Esophagus muscularis mucosa (tissue), 4 donors: ENCODE measurements at regions not wholly inside any gene's neighbourhood (a gene's known extent, or its start where the extent isn't known, plus 50 kb on each side); places are given as distances from the start of the nearest gene placed in this dataset.
"Not testable (repeated sequence)": the region's sequence is repeated elsewhere in the genome, so short reads cannot be mapped to it uniquely, and the experiment has no call there.

ENCODE experiments used
- DNase-seq: peaks from one replicate; pipeline ENCODE4 v3.0.0-alpha.2; 2017; ENCODE audit errors: extremely low spot score
- H3K27ac ChIP-seq, 4 donors: fragments of 200-600 bp; sonication (generic); replicated peaks in 1 of 4; 1 replicate in 3 of 4; 2 replicates in 1 of 4; pipeline ENCODE4 v1.5.1; 2016 to 2019; ENCODE audit warnings: mild to moderate bottlenecking in 1 of 4
- H3K27me3 ChIP-seq, 4 donors: fragments of 200-600 bp; sonication (generic); one replicate each; pipeline versions ENCODE4 v1.5.1 to v1.6.0; 2016 to 2019
- H3K36me3 ChIP-seq, 4 donors: fragments of 200-600 bp; sonication (generic); one replicate each; pipeline ENCODE4 v1.5.1; 2016 to 2019
- H3K4me1 ChIP-seq, 4 donors: fragments of 200-600 bp; sonication (generic); one replicate each; pipeline ENCODE4 v1.5.1; 2016 to 2019
- H3K4me3 ChIP-seq, 4 donors: fragments of 200-600 bp; sonication (generic); 1 replicate in 2 of 4; 2 replicates in 2 of 4; pipeline ENCODE4 v1.5.1; 2016 to 2019; ENCODE audit warnings: mild to moderate bottlenecking in 4 of 4, moderate library complexity in 1 of 4
- H3K9me3 ChIP-seq, 4 donors: fragments of 200-600 bp; sonication (generic); 1 replicate in 3 of 4; 2 replicates in 1 of 4; pipeline ENCODE4 v1.5.1; 2016 to 2019
- EP300 ChIP-seq: sonication (generic); formaldehyde crosslinking; IDR thresholded peaks from one replicate; pipeline ENCODE4 v1.6.1; 2017; ENCODE audit warnings: antibody characterized with exemption
- POLR2A ChIP-seq: fragments of 450-650 bp; IDR thresholded peaks from one replicate; pipeline ENCODE4 v1.6.1; 2017; ENCODE audit warnings: antibody characterized with exemption, moderate library complexity, mild to moderate bottlenecking, low read depth
- POLR2AphosphoS5 ChIP-seq, 2 donors: sonication (generic); formaldehyde crosslinking; IDR thresholded peaks; one replicate each; pipeline ENCODE4 v1.6.1; 2017; ENCODE audit warnings: antibody characterized with exemption in 2 of 2
- WGBS: methylation state at CpG from one replicate; pipeline ENCODE4 v1.1.5; 2018; 5-methylcytosine and 5-hydroxymethylcytosine counted together
- intact Hi-C: fragments of 100-400 bp; cut with DNase I; formaldehyde crosslinking; loops from one replicate; pipeline ENCODE4 v1.15.1; 2023
- TF ChIP-seq, protein P1 (sequence below), 3 experiments: fragments of 200-600 bp in 2 of 3; fragments of 450-650 bp in 1 of 3; sonication (generic) in 2 of 3; IDR thresholded peaks; one replicate each; pipeline ENCODE4 v1.5.1; 2017 to 2019; ENCODE audit warnings: antibody characterized with exemption in 3 of 3, mild to moderate bottlenecking in 2 of 3, moderate library complexity in 1 of 3

DNA sequence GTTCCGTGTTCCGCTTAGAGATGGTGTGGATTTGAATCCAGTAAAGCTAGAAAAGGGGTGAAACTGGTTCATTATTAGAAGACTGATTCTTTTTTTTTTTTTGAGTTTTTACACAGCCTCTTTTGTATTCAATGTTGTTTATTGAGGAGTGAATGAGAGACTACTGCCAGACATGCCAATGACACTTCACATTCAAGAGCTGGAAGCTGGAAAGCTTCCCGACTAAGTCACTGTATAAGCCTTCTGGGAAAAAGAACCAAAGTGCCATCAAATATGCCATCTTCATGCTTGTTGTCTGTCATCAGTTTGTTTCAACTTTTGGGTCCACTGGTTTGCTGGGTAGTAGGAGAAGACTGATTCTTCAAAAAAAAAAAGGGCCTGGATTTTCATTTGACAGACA, 164.8 kb downstream of the ATP23 start:
- H3K9me3 ChIP-seq = peaks cover 0 to 8% (median 3%) of the 10 kb centered on the region in 4 donors
- H3K27ac ChIP-seq = no peak overlapping the region
- no peaks in the 10 kb centered on the region for H3K27me3 ChIP-seq
- DNase-seq = no peak
- 74% methylated on average over 3 of the region's 3 CpGs for WGBS
- no peaks in the 10 kb centered on the region for H3K36me3 ChIP-seq
- H3K4me3 ChIP-seq = no peak overlapping the region
- no peaks in the 10 kb centered on the region for H3K4me1 ChIP-seq
- intact Hi-C loops = no loop called here
- TF ChIP-seq EP300 (no peak), POLR2A (no peak), POLR2AphosphoS5 (IDR thresholded peaks at IDR 0.05) (no peak)
- TF ChIP-seq, protein P1, sequence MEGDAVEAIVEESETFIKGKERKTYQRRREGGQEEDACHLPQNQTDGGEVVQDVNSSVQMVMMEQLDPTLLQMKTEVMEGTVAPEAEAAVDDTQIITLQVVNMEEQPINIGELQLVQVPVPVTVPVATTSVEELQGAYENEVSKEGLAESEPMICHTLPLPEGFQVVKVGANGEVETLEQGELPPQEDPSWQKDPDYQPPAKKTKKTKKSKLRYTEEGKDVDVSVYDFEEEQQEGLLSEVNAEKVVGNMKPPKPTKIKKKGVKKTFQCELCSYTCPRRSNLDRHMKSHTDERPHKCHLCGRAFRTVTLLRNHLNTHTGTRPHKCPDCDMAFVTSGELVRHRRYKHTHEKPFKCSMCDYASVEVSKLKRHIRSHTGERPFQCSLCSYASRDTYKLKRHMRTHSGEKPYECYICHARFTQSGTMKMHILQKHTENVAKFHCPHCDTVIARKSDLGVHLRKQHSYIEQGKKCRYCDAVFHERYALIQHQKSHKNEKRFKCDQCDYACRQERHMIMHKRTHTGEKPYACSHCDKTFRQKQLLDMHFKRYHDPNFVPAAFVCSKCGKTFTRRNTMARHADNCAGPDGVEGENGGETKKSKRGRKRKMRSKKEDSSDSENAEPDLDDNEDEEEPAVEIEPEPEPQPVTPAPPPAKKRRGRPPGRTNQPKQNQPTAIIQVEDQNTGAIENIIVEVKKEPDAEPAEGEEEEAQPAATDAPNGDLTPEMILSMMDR (IDR thresholded peaks at IDR 0.05) = no peak

DNA sequence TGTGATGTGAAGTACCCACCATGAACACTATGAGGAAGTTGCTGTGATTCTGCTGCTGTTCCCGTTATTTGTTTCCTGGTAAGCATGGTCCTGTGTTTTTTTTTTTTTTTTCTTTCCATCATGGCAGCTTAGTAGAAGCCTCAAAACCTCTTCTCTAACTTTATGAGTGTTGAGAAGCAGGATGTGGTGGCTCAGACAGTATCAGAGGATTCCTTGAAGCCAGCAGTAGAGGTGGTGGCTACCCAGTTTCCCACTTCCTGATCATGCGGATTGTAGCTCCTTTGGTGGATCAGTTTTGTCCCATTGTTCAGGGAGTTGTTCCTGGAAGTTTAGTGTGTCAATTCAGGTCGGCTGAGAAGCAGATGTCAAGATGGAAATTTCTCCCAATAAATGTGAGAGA, 175.8 kb downstream of the ATP23 start:
- WGBS = 76% methylated on average over 3 of the region's 3 CpGs
- TF ChIP-seq EP300 (no peak), POLR2AphosphoS5 (IDR thresholded peaks at IDR 0.05) (no peak), POLR2A (no peak)
- TF ChIP-seq, protein P1 (IDR thresholded peaks at IDR 0.05) = no peak
- no peak overlapping the region for H3K27ac ChIP-seq
- intact Hi-C loops = no loop called here
- H3K27me3 ChIP-seq = no peaks in the 10 kb centered on the region
- no peak for DNase-seq
- peaks cover 0 to 4% (median 0%) of the 10 kb centered on the region in 4 donors for H3K4me1 ChIP-seq
- H3K9me3 ChIP-seq = no peaks in the 10 kb centered on the region
- H3K36me3 ChIP-seq = no peaks in the 10 kb centered on the region
- no peak overlapping the region for H3K4me3 ChIP-seq

DNA sequence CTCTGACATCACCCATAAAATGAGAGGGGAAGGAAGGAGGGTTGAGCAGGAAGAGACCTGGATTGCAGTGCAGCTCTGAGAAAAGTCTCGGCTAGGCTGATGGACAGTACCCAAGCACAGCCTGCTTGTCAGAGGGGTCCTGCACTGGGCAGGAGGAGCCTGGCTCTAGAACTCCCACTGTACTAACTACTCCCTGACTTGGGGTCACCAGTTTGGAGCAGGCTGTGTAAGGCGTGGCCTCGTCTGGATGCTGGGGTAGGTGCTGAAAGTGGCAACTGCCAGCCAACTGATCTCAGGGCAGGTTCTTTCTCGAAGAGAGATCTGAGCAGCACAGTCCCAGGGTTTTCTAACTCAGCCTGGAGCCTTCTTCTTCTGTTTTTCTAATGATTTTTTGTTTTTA, 176.3 kb downstream of the ATP23 start:
- 86% methylated on average over 4 of the region's 4 CpGs for WGBS
- no peaks in the 10 kb centered on the region for H3K36me3 ChIP-seq
- no peak overlapping the region for H3K4me3 ChIP-seq
- no peak for DNase-seq
- no peaks in the 10 kb centered on the region for H3K27me3 ChIP-seq
- TF ChIP-seq POLR2A (no peak), EP300 (no peak), POLR2AphosphoS5 (IDR thresholded peaks at IDR 0.05) (no peak)
- TF ChIP-seq, protein P1 (IDR thresholded peaks at IDR 0.05) = no peak
- no peaks in the 10 kb centered on the region for H3K9me3 ChIP-seq
- intact Hi-C loops = no loop called here
- H3K27ac ChIP-seq = no peak overlapping the region
- H3K4me1 ChIP-seq = peaks cover 0 to 4% (median 0%) of the 10 kb centered on the region in 4 donors

DNA sequence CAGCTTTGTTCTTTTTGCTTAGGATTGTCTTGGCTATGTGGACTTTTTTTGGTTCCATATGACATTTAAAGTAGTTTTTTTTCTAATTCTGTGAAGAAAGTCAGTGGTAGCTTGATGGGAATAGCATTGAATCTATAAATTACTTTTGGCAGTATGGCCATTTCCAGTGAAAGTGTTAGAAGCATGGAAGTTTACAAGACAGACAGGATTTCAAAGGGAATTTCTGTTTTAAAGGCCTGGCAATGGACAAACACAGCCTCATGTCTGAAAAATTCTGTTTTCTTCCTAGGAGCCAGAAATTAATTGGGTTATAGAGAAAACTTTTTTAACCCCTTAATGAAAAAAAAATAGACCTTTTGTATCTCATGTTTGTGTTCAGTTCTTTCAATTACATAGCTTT, 184.4 kb downstream of the ATP23 start:
- H3K27ac ChIP-seq, H3K4me1 ChIP-seq, DNase-seq, H3K36me3 ChIP-seq, H3K9me3 ChIP-seq, H3K27me3 ChIP-seq, intact Hi-C loops, H3K4me3 ChIP-seq: not testable (repeated sequence)

DNA sequence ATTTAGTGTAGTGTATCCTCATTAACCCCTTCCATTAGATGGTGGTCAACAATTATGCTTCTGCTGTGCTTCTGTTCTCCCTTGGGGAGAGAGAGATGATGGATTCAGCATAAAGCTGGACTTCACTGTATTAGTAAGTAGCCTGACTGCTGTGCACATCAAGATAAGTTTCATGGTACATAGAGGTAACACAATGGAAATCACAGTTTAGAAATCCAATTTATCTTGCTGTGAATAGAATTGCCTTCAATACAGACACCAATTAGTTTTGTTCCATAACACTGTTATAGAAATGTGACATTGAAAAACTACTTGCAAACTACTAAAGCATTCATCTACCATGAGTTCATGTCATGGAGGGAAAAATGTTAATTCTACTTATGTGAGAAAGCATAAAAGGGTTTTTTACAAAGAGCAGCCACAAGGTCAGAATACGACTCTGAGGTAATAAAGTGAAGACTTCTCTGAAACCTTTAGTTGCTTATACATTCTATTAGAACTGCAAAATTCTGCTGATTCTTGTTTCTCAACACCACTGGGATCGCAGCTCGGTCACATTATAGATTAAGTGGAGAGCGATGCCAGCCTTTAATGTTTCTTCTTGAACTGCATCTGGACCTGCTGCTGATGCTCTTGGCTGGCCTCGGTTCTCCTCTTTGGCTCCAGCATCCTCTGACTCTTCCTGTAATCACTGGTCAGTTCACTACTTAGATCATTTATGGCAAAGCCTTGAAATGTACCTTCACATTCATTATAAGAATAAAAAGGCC, 190.8 kb downstream of the ATP23 start:
- TF ChIP-seq POLR2A (no peak), EP300 (no peak), POLR2AphosphoS5 (IDR thresholded peaks at IDR 0.05) (no peak)
- TF ChIP-seq, protein P1 (IDR thresholded peaks at IDR 0.05) = no peak
- H3K9me3 ChIP-seq = no peaks in the 10 kb centered on the region
- WGBS = 80% methylated on average over 5 of the region's 5 CpGs
- no peaks in the 10 kb centered on the region for H3K36me3 ChIP-seq
- no peaks in the 10 kb centered on the region for H3K4me1 ChIP-seq
- intact Hi-C loops = no loop called here
- H3K27me3 ChIP-seq = no peaks in the 10 kb centered on the region
- DNase-seq = no peak
- H3K4me3 ChIP-seq = no peak overlapping the region
- H3K27ac ChIP-seq = no peak overlapping the region
